Sigmoid colon (tissue), 6 donors: ENCODE measurements at regions not wholly inside any gene's neighbourhood (a gene's known extent, or its start where the extent isn't known, plus 50 kb on each side); places are given as distances from the start of the nearest gene placed in this dataset.

ENCODE experiments used
- DNase-seq: peaks from one replicate; pipeline ENCODE4 v3.0.0-alpha.2; 2019
- H3K27ac ChIP-seq, 4 donors: fragments of 200-600 bp; sonication (generic); one replicate each; pipeline ENCODE4 v1.5.1; 2016 to 2019; ENCODE audit warnings: mild to moderate bottlenecking in 1 of 4
- H3K27me3 ChIP-seq, 3 donors: fragments of 200-600 bp; sonication (generic); one replicate each; pipeline ENCODE4 v1.5.1; 2019; ENCODE audit warnings: mild to moderate bottlenecking in 1 of 3
- H3K36me3 ChIP-seq, 4 donors: fragments of 200-600 bp; sonication (generic); one replicate each; pipeline ENCODE4 v1.5.1; 2016 to 2019
- H3K4me1 ChIP-seq, 4 donors: fragments of 200-600 bp; sonication (generic); one replicate each; pipeline ENCODE4 v1.5.1; 2017 to 2019
- H3K4me3 ChIP-seq, 4 donors: fragments of 200-600 bp; sonication (generic); one replicate each; pipeline ENCODE4 v1.5.1; 2017 to 2019; ENCODE audit warnings: mild to moderate bottlenecking in 2 of 4, moderate library complexity in 1 of 4
- H3K9me3 ChIP-seq, 4 donors: fragments of 200-600 bp in 3 of 4; sonication (generic) in 3 of 4; one replicate each; pipeline versions ENCODE4 v1.5.1 to v1.6.1; 2013 to 2019
- CTCF ChIP-seq, 4 experiments: fragments of 450-650 bp in 3 of 4; fragments of 200-600 bp in 1 of 4; IDR thresholded peaks; one replicate each; pipeline ENCODE4 v1.5.1; 2016 to 2019; ENCODE audit warnings: antibody characterized with exemption in 4 of 4, mild to moderate bottlenecking in 3 of 4, moderate library complexity in 2 of 4
- EP300 ChIP-seq, 4 donors: sonication (generic); formaldehyde crosslinking; IDR thresholded peaks; one replicate each; pipeline ENCODE4 v1.6.1; 2017; ENCODE audit warnings: antibody characterized with exemption in 4 of 4
- POLR2A ChIP-seq, 2 donors: fragments of 450-650 bp; IDR thresholded peaks; one replicate each; pipeline ENCODE4 v1.6.1; 2016; ENCODE audit warnings: antibody characterized with exemption in 2 of 2, mild to moderate bottlenecking in 2 of 2, moderate library complexity in 2 of 2
- POLR2AphosphoS5 ChIP-seq, 4 donors: sonication (generic); formaldehyde crosslinking; IDR thresholded peaks; one replicate each; pipeline ENCODE4 v1.6.1; 2017; ENCODE audit warnings: antibody characterized with exemption in 4 of 4
- WGBS, 2 donors: extraction: QIAGEN DNeasy Blood & Tissue Kit; methylation state at CpG; one replicate each; pipeline ENCODE4 v1.1.7; 2013; 5-methylcytosine and 5-hydroxymethylcytosine counted together
- intact Hi-C: fragments of 100-400 bp; cut with DNase I; formaldehyde crosslinking; loops from one replicate; pipeline ENCODE4 v1.15.1; 2023
- donor health status: healthy with polysubstance abuse.
- donor health status: healthy.

GRCh38 chr10:5305374-5305773 is 59.4 kb upstream of the UCN3 start:
- no peak for DNase-seq
- Histone ChIP-seq H3K36me3 (no peaks in the 10 kb centered on the region), H3K4me3 (no peak overlapping the region), H3K4me1 (no peaks in the 10 kb centered on the region), H3K27ac (no peak overlapping the region), H3K9me3 (peaks cover 0 to 3% (median 0%) of the 10 kb centered on the region in 4 donors), H3K27me3 (no peaks in the 10 kb centered on the region)
- intact Hi-C loops, result no loop called here
- WGBS, 2 donors, result 88 to 96% methylated on average over 7 of the region's 7 CpGs
- TF ChIP-seq POLR2A (IDR thresholded peaks at IDR 0.05) (no peak), EP300 (IDR thresholded peaks at IDR 0.05) (no peak), CTCF (IDR thresholded peaks at IDR 0.05) (no peak), POLR2AphosphoS5 (IDR thresholded peaks at IDR 0.05) (no peak)

- TF ChIP-seq POLR2AphosphoS5 (IDR thresholded peaks at IDR 0.05) (no peak), EP300 (IDR thresholded peaks at IDR 0.05) (no peak), POLR2A (IDR thresholded peaks at IDR 0.05) (no peak), CTCF (IDR thresholded peaks at IDR 0.05) (no peak)
- intact Hi-C loops, result no loop called here
- 92 to 93% methylated on average over 3 of the region's 3 CpGs for WGBS, 2 donors
- no peaks in the 10 kb centered on the region for H3K9me3 ChIP-seq
- no peaks in the 10 kb centered on the region for H3K27me3 ChIP-seq
- H3K4me1 ChIP-seq, result no peaks in the 10 kb centered on the region
- H3K4me3 ChIP-seq, result no peak overlapping the region
- no peak overlapping the region for H3K27ac ChIP-seq
- DNase-seq, result no peak
- no peaks in the 10 kb centered on the region for H3K36me3 ChIP-seq
Observed at GRCh38 chr10:5310914-5311313, 53.9 kb upstream of the UCN3 start.

GRCh38 chr10:5311617-5312016 is 53.1 kb upstream of the UCN3 start:
- Histone ChIP-seq H3K4me1 (no peaks in the 10 kb centered on the region), H3K27me3 (no peaks in the 10 kb centered on the region), H3K36me3 (no peaks in the 10 kb centered on the region), H3K9me3 (no peaks in the 10 kb centered on the region), H3K27ac (no peak overlapping the region), H3K4me3 (no peak overlapping the region)
- no peak for DNase-seq
- TF ChIP-seq CTCF (IDR thresholded peaks at IDR 0.05) (no peak), EP300 (IDR thresholded peaks at IDR 0.05) (no peak), POLR2AphosphoS5 (IDR thresholded peaks at IDR 0.05) (no peak), POLR2A (IDR thresholded peaks at IDR 0.05) (no peak)
- intact Hi-C loops, result no loop called here
- WGBS, 2 donors, result 46 to 89% methylated on average over 1 of the region's 1 CpG

GRCh38 chr10:5314840-5315239 is 49.9 kb upstream of the UCN3 start:
- Histone ChIP-seq H3K9me3 (no peaks in the 10 kb centered on the region), H3K4me3 (no peak overlapping the region)

More at GRCh38 chr10:5314840-5315239, 49.9 kb upstream of the UCN3 start:
- no peak for DNase-seq
- H3K27me3 ChIP-seq, result no peaks in the 10 kb centered on the region
- H3K27ac ChIP-seq, result no peak overlapping the region
- no peak for TF ChIP-seq CTCF (IDR thresholded peaks at IDR 0.05)
- TF ChIP-seq POLR2A (IDR thresholded peaks at IDR 0.05), result no peak
- TF ChIP-seq EP300 (IDR thresholded peaks at IDR 0.05), result no peak
- no peak for TF ChIP-seq POLR2AphosphoS5 (IDR thresholded peaks at IDR 0.05)
- no peaks in the 10 kb centered on the region for H3K4me1 ChIP-seq
- intact Hi-C loops, result no loop called here
- no peaks in the 10 kb centered on the region for H3K36me3 ChIP-seq
- 49 to 76% methylated on average over 5 of the region's 5 CpGs for WGBS, 2 donors
